Muscle layer of duodenum (tissue), 2 donors: ENCODE measurements at regions not wholly inside any gene's neighbourhood (a gene's known extent, or its start where the extent isn't known, plus 50 kb on each side); places are given as distances from the start of the nearest gene placed in this dataset.
"Not testable (repeated sequence)": the region's sequence is repeated elsewhere in the genome, so short reads cannot be mapped to it uniquely, and the experiment has no call there.

Experiments used
- H3K27ac ChIP-seq: one replicate; pipeline ENCODE4 v1.7.0; 2013; ENCODE audit warnings: mild to moderate bottlenecking, low read length
- H3K27me3 ChIP-seq: one replicate; pipeline ENCODE4 v1.7.0; 2013; ENCODE audit warnings: low read depth, mild to moderate bottlenecking, control low read depth, low read length
- H3K36me3 ChIP-seq, 2 donors: one replicate each; pipeline ENCODE4 v1.7.0; 2013; ENCODE audit warnings: low read length in 2 of 2, control low read depth in 1 of 2, mild to moderate bottlenecking in 1 of 2; ENCODE audit not compliant: insufficient read depth in 2 of 2, control insufficient read depth in 1 of 2
- H3K4me1 ChIP-seq, 2 donors: one replicate each; pipeline ENCODE4 v1.7.0; 2013; ENCODE audit warnings: low read length in 2 of 2, mild to moderate bottlenecking in 2 of 2, control low read depth in 1 of 2, moderate library complexity in 1 of 2; ENCODE audit not compliant: insufficient read depth in 2 of 2, control insufficient read depth in 1 of 2
- H3K4me3 ChIP-seq, 2 donors: one replicate each; pipeline ENCODE4 v1.7.0; 2013; ENCODE audit warnings: low read length in 2 of 2, low read depth in 1 of 2, mild to moderate bottlenecking in 1 of 2
- H3K9me3 ChIP-seq, 2 donors: one replicate each; pipeline ENCODE4 v1.7.0; 2013; ENCODE audit warnings: low read length in 2 of 2, control low read depth in 1 of 2, mild to moderate bottlenecking in 1 of 2; ENCODE audit not compliant: control insufficient read depth in 1 of 2
- donor health status: healthy.

DNA sequence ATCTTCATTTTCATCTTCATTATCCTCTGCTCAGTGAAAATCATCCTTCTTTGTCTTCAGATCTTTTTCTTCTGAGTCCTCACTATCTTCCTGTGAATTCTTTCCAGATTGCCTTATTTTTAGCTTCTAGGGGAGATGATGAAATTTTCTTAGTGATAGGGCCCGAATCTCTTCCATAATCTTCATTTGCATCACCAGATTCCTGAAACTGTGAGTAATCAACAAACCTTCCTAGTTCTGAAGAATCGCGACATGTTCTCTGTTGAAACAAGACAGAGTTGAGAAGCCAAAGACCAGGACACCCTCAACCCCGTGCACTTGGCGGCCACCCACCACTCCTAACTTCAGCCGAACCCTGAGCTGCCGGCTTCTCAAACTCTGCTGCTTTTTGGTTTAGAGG is 92.8 kb upstream of the CDC42BPA start:
- H3K9me3 ChIP-seq = peaks cover 0 to 2% of the 10 kb centered on the region in 2 donors
- no peak overlapping the region for H3K4me3 ChIP-seq
- H3K27me3 ChIP-seq = no peaks in the 10 kb centered on the region
- H3K4me1 ChIP-seq = no peaks in the 10 kb centered on the region
- H3K36me3 ChIP-seq = no peaks in the 10 kb centered on the region
- H3K27ac ChIP-seq = no peak overlapping the region

DNA sequence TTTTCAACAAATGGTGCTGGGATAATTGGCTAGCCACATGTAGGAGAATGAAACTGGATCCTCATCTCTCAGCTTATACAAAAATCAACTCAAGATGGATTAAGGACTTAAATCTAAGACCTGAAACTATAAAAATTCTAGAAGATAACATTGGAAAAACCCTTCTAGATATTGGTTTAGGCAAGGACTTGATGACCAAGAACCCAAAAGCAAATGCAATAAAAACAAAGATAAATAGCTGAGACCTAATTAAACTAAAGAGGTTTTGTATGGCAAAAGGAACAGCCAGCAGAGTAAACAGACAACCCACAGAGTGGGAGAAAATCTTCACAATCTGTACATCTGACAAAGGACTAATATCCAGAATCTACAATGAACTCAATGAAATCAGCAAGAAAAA is 88.0 kb upstream of the CDC42BPA start:
- not testable (repeated sequence) for H3K36me3 ChIP-seq, H3K4me1 ChIP-seq, H3K9me3 ChIP-seq, H3K27me3 ChIP-seq, H3K4me3 ChIP-seq, H3K27ac ChIP-seq

DNA sequence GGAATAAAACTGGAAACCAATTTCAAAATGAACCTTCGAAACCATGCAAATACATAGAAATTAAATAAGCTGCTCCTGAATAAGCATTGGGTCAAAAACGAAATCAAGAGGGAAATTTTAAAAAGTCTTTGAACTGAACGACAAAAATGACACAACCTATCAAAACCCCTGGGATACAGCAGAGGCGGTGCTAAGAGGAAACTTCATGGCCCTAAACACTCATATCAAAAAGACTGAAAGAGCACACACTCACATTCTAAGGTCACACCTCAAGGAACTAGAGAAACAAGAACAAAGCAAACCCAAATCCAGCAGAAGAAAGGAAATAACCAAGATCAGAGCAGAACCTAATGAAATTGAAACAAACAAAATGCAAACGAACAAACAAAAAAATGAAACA is 85.2 kb upstream of the CDC42BPA start:
- H3K4me3 ChIP-seq = no peak overlapping the region
- peaks cover 0 to 2% of the 10 kb centered on the region in 2 donors for H3K9me3 ChIP-seq
- no peaks in the 10 kb centered on the region for H3K4me1 ChIP-seq
- no peaks in the 10 kb centered on the region for H3K36me3 ChIP-seq
- H3K27me3 ChIP-seq = no peaks in the 10 kb centered on the region
- H3K27ac ChIP-seq = no peak overlapping the region

DNA sequence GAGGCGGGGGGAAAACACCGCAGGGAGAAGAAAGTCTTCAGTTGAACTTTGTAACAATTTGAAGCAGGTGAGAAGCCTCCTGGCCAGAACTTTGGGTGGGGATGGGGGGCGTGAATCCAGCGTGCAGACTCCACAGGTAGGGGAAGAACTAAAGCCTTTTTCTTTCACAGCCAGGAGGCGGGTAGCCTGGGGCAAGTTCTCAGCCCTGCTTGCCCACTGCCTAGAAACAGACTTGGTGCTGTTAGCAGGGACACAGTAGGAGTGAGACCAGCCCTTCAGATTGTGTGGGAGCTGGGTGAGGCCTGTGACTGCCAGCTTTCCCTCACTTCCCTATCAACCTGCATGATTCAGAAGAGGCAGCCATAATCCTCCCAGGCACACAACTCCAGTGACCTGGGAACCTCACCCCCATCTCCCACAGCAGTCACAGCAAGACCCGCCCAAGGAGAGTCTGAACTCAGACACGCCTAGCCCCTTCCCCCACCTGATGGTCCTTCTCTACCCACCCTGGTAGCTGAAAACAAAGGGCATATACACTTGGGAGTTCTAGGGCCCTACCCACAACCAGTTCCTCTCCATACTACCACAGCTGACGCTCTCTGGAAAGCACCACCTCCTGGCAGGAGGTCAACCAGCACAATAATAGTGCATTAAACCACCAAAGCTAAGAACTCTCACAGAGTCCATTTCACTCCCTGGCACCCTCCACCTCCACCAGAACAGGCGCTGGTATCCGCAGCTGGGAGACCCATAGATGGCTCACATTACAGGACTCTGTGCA is 83.5 kb upstream of the CDC42BPA start:
- no peaks in the 10 kb centered on the region for H3K4me1 ChIP-seq

DNA sequence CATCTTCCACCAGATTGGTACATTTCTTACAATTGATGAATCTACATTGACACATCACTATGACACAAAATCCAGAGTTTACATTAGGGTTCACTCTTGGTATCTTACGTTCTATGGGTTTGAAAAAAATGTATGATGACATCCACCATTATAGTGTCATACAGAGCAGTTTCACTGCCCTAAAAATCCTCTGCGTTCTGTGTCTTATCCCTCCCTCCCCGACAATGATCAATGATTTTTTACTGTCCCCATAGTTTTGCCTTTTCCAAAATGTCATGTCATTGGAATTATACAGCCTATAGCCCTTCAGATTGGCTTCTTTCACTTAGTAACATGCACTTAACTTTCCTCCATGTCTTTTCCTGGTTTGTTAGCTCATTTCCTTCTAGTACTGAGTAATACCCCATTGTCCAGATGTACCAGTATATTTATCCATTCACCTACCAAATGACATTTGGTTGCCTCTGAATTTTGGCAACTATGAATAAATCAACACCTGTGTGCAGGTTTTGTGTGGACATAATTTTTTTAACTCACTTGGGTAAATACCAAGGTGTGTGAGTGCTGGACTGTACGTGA is 80.9 kb upstream of the CDC42BPA start:
- Histone ChIP-seq H3K4me1 (no peaks in the 10 kb centered on the region), H3K9me3 (no peaks in the 10 kb centered on the region), H3K36me3 (no peaks in the 10 kb centered on the region), H3K27me3 (no peaks in the 10 kb centered on the region), H3K4me3 (no peak overlapping the region), H3K27ac (no peak overlapping the region)

More for the DNA sequence above, 83.5 kb upstream of the CDC42BPA start:
- Histone ChIP-seq H3K27me3 (no peaks in the 10 kb centered on the region), H3K36me3 (no peaks in the 10 kb centered on the region), H3K4me3 (no peak overlapping the region), H3K9me3 (no peaks in the 10 kb centered on the region), H3K27ac (no peak overlapping the region)

DNA sequence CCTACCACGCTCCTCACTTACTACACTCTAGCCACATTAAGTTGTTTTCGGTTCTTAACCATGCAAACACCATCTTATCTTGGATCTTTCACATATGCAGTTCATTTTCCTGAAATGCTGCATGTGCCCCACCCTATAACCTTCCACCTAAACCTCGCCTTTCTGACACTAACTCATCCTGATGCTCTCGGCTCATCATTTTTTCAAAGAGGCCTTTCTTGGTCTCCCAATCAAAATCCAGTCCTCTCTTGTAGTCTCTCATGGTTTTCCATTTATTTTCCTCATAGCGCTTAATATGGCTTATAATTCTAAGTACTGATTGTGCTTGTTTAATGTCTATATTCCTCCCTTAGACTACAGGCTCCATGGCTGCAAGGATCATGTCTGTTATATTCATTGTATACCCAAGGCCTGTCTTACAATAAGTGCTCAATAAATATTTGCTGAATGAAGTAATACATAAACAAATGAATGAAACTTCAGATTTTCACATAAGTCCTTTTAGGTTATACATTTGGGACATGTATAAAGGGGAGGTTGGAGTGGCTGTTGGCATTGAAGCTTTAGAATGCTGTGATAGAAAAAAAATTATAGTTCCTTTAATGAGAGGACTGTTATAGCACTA is 79.2 kb upstream of the CDC42BPA start:
- no peaks in the 10 kb centered on the region for H3K9me3 ChIP-seq
- H3K36me3 ChIP-seq = no peaks in the 10 kb centered on the region
- no peaks in the 10 kb centered on the region for H3K4me1 ChIP-seq
- no peaks in the 10 kb centered on the region for H3K27me3 ChIP-seq
- no peak overlapping the region for H3K4me3 ChIP-seq
- no peak overlapping the region for H3K27ac ChIP-seq

DNA sequence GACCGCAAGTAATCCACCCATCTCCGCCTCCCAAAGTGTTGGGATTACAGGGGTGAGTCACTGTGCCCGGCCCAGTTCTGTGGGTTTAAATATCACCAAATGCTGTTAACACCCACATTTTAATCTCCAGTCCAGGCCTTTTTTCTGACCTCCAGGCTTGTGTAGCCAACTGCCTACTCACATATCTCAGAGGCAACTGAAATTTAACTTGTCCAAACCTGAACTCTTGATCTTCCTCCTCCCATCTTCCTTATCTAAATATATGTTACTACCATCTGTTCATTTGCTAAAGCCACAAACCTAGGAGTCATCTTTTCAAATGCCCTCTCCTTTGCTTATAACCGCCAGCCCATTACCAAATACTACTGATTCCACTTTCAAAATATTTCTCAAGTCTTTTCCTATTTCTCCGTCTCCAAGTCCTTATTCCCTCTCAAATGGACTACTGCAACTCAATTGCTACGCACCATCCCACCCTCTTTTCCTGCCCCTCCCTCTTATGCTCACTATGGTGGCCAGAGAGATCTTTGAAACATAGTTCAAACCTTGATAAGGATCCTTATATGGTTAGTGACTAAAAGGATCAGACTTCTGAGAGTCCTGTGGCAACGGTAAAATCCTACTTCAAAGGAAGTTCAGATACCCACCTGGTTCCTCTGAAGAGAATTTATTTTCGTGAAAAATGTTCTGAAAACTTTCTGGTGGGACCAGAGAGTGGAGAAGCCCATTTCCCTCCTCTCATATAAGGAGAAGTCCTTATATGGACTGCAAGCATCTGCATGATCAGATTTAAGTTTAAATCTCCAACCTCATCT is 78.5 kb upstream of the CDC42BPA start:
- H3K9me3 ChIP-seq = no peaks in the 10 kb centered on the region
- no peak overlapping the region for H3K27ac ChIP-seq
- H3K4me1 ChIP-seq = no peaks in the 10 kb centered on the region
- no peaks in the 10 kb centered on the region for H3K27me3 ChIP-seq
- H3K36me3 ChIP-seq = no peaks in the 10 kb centered on the region
- H3K4me3 ChIP-seq = no peak overlapping the region

DNA sequence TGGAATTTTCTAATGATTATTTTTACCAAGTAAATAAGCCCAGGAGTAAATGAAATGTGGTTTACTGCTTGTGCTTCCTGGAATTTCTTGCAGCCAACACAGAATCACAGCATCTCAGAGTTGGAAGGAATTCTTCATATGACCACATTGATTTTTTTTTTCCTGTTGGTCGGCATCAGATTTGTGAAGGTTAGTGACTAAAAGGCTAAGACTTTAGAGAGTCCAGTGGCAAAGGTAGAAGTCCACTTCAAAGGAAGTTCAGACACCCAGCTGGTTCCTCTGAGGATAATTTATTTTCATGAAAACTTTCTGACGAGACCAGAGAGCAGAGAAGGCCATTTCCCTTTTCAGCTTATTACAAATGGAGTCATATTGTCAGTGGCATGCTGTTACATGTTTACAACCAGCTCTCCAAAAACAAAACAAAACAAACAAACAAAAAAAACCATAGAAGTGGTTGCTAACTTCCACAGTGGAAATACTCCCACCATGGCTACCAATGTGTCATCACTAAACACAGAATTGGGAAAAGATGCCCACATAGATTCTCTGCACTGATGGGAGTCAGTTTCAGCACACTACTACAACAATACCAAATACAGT is 77.2 kb upstream of the CDC42BPA start:
- Histone ChIP-seq H3K9me3 (no peaks in the 10 kb centered on the region), H3K27ac (no peak overlapping the region), H3K4me1 (no peaks in the 10 kb centered on the region), H3K27me3 (no peaks in the 10 kb centered on the region), H3K4me3 (no peak overlapping the region), H3K36me3 (no peaks in the 10 kb centered on the region)

DNA sequence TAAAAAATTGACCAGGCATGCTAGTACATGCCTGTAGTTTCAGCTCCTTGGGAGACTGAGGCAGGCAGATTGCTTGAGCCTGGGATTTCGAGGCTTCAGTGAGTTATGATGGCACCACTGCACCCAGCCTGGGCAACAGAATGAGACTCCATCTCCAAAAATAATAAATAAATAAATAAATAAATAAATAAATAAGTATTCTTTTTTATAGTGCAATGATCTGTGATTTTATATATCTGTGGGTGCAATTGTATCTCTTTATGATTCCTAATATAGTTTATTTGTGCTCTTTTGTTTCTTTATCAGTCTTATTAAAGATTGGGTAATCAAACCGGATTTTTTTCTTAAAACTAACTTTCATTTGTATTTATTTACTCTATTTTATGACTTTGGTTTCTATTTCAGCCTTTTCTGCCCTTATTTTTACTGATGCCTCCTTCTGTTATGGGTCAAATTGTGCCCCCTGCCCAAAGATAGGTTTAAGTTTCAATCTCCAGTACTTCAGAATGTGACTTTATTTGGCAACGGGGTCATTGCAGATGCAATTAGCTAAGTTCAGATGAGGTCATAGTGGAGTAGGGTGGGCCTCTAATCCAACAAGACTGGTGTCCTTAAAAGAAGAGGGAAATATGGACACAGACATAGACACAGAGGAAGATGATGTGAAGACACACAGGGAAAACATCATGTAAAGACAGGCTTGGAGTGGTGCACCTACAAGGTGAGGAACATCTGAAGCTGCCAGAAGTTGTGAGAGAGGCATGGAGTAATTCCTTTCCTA is 74.9 kb upstream of the CDC42BPA start:
- H3K27ac ChIP-seq = no peak overlapping the region
- no peaks in the 10 kb centered on the region for H3K27me3 ChIP-seq
- H3K36me3 ChIP-seq = no peaks in the 10 kb centered on the region
- no peaks in the 10 kb centered on the region for H3K9me3 ChIP-seq
- no peaks in the 10 kb centered on the region for H3K4me1 ChIP-seq
- H3K4me3 ChIP-seq = no peak overlapping the region

DNA sequence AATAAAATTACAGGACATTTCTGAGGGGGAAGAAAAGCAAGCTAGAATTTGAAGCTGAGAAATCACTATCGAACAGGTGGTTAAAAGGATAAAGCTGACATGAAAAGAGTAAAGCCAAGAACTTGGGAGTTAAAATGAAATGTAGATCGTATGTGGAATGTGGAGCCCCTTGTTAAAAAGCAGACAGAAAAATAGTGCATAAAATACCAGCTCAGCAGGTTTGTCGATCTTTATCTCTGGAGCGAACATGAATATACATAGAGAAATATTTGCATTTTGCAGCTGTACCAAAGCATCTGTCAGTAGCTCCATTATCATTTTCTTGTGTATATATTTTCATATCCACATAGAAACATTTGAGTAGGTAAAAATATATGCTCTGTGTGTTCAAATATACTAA is 73.6 kb upstream of the CDC42BPA start:
- no peaks in the 10 kb centered on the region for H3K4me1 ChIP-seq
- no peaks in the 10 kb centered on the region for H3K27me3 ChIP-seq
- no peak overlapping the region for H3K27ac ChIP-seq
- no peaks in the 10 kb centered on the region for H3K36me3 ChIP-seq
- H3K9me3 ChIP-seq = no peaks in the 10 kb centered on the region
- H3K4me3 ChIP-seq = no peak overlapping the region
